HCT116 (cell line): ENCODE measurements at regions not wholly inside any gene's neighbourhood (a gene's known extent, or its start where the extent isn't known, plus 50 kb on each side); places are given as distances from the start of the nearest gene placed in this dataset.

ENCODE experiments used
- ATAC-seq: fragments of 200-7000 bp; cut with Tn5 transposase; 2 replicates; pipeline ENCODE4 v1.9.1; 2020; ENCODE audit warnings: mild to moderate bottlenecking, moderate library complexity
- BruUV-seq: library from RNA; stranded (reverse); fragments of 400-500 nt; replicated peaks from 2 replicates; lab custom pipeline; 2021; lab: Mats Ljungman, UMichigan
- CTCF ChIA-PET: fragments of 300-600 bp; sonication (Branson Sonifier 250); formaldehyde crosslinking; loops from one replicate; lab custom pipeline; 2021; ENCODE audit warnings: antibody characterized with exemption; lab: Charles Lee
- POLR2A ChIA-PET: fragments of 300-600, 350-600 bp; sonication (Branson Sonifier 250); formaldehyde crosslinking; loops from one replicate; lab custom pipeline; 2021; ENCODE audit warnings: antibody characterized with exemption; lab: Charles Lee
- RAD21 ChIA-PET, 2 experiments: fragments of 300-600 bp; sonication (Branson Sonifier 250); formaldehyde crosslinking; loops; one replicate each; lab custom pipeline; 2023; ENCODE audit warnings: low total read pairs in 2 of 2; ENCODE audit not compliant: uncharacterized antibody in 2 of 2, unreplicated experiment in 2 of 2, low non-redundant PET in 1 of 2; lab: Charles Lee
- DNase-seq: peaks from one replicate; pipeline ENCODE4 v3.0.0-alpha.2; 2010; ENCODE audit warnings: low read depth, low spot score
- H2AFZ ChIP-seq: fragments of 200-600 bp; shearing (Covaris generic), sonication (generic); 2 replicates; pipeline ENCODE4 v1.6.1; 2017; ENCODE audit warnings: low read depth, mixed run types, mixed read lengths, antibody characterized with exemption, low read length; ENCODE audit not compliant: poor library complexity, severe bottlenecking
- H3K27ac ChIP-seq: 2 replicates; pipeline ENCODE4 v1.5.1; 2012; ENCODE audit warnings: low read depth, low read length
- H3K27me3 ChIP-seq: fragments of 200-600 bp; sonication (generic); 2 replicates; pipeline ENCODE4 v1.6.1; 2016; ENCODE audit warnings: mixed run types, low read length, mixed read lengths; ENCODE audit not compliant: insufficient read depth
- H3K36me3 ChIP-seq, 2 experiments: fragments of 200-500 bp in 1 of 2; fragments of 200-600 bp in 1 of 2; sonication (Bioruptor generic) in 1 of 2; sonication (generic) in 1 of 2; 2 replicates each; pipeline versions ENCODE4 v1.5.1 to v1.6.1; 2014 to 2016; ENCODE audit warnings: low read length in 2 of 2, inconsistent platforms in 1 of 2, mixed read lengths in 1 of 2, mixed run types in 1 of 2; ENCODE audit not compliant: insufficient read depth in 2 of 2, control insufficient read depth in 1 of 2
- H3K4me1 ChIP-seq, 2 experiments: fragments of 200-600 bp in 1 of 2; sonication (generic) in 1 of 2; 2 replicates each; pipeline versions ENCODE4 v1.5.1 to v1.6.1; 2012 to 2017; ENCODE audit warnings: low read length in 2 of 2, inconsistent platforms in 1 of 2, mild to moderate bottlenecking in 1 of 2, mixed read lengths in 1 of 2, mixed run types in 1 of 2, moderate library complexity in 1 of 2; ENCODE audit not compliant: insufficient read depth in 2 of 2, control insufficient read depth in 1 of 2
- H3K4me2 ChIP-seq: fragments of 200-600 bp; sonication (generic); 2 replicates; pipeline ENCODE4 v1.6.1; 2017; ENCODE audit warnings: mixed run types, low read length, mixed read lengths
- H3K4me3 ChIP-seq, 2 experiments: fragments of 200-600 bp in 1 of 2; sonication (generic) in 1 of 2; replicated peaks in 1 of 2; 2 replicates each; pipeline ENCODE4 v1.5.1; 2011 to 2016; ENCODE audit warnings: low read length in 2 of 2, control low read depth in 1 of 2, low read depth in 1 of 2, mild to moderate bottlenecking in 1 of 2, mixed read lengths in 1 of 2, mixed run types in 1 of 2
- H3K79me2 ChIP-seq: fragments of 200-600 bp; sonication (generic); 2 replicates; pipeline ENCODE4 v1.6.1; 2017; ENCODE audit warnings: mild to moderate bottlenecking, mixed run types, low read length, moderate library complexity, mixed read lengths; ENCODE audit not compliant: insufficient read depth
- H3K9ac ChIP-seq: fragments of 200-600 bp; sonication (generic); 2 replicates; pipeline ENCODE4 v1.6.1; 2016; ENCODE audit warnings: low read length, mixed read lengths
- H3K9me2 ChIP-seq: fragments of 200-600 bp; sonication (generic), shearing (Covaris generic); 2 replicates; pipeline ENCODE4 v1.6.1; 2017; ENCODE audit warnings: mixed run types, mild to moderate bottlenecking, moderate library complexity; ENCODE audit not compliant: insufficient read depth
- H3K9me3 ChIP-seq, 2 experiments: fragments of 200-500 bp in 1 of 2; fragments of 200-600 bp in 1 of 2; sonication (Bioruptor generic) in 1 of 2; sonication (generic) in 1 of 2; 2 replicates each; pipeline ENCODE4 v1.6.1; 2014 to 2017; ENCODE audit warnings: low read length in 2 of 2, mixed read lengths in 2 of 2, inconsistent platforms in 1 of 2, low read depth in 1 of 2, mild to moderate bottlenecking in 1 of 2, mixed run types in 1 of 2, moderate library complexity in 1 of 2; ENCODE audit not compliant: control insufficient read depth in 1 of 2, insufficient read depth in 1 of 2
- H4K20me1 ChIP-seq: fragments of 200-600 bp; sonication (generic), shearing (Covaris generic); 2 replicates; pipeline ENCODE4 v1.6.1; 2017; ENCODE audit warnings: mixed run types, mild to moderate bottlenecking, moderate library complexity; ENCODE audit not compliant: insufficient read depth
- ATF3 ChIP-seq: IDR thresholded peaks from 2 replicates; pipeline ENCODE4 v1.6.1; 2012
- EGR1 ChIP-seq: IDR thresholded peaks from 2 replicates; pipeline ENCODE4 v1.6.1; 2012; ENCODE audit warnings: low read depth
- EZH2 ChIP-seq: fragments of 200-600 bp; sonication (generic); IDR thresholded peaks from 2 replicates; pipeline ENCODE4 v1.6.1; 2017; ENCODE audit warnings: antibody characterized with exemption, mixed run types
- FOSL1 ChIP-seq: IDR thresholded peaks from 2 replicates; pipeline ENCODE4 v1.6.1; 2012; ENCODE audit warnings: low read depth
- JUND ChIP-seq: IDR thresholded peaks from 2 replicates; pipeline ENCODE4 v1.6.1; 2012
- MAX ChIP-seq: IDR thresholded peaks from 2 replicates; pipeline ENCODE4 v1.6.1; 2012
- TCF7L2 ChIP-seq: IDR thresholded peaks from 2 replicates; pipeline ENCODE4 v1.7.0; 2011; ENCODE audit warnings: borderline replicate concordance, inconsistent platforms; ENCODE audit not compliant: insufficient read depth, insufficient read length; ENCODE audit errors: extremely low read depth
- ZBTB33 ChIP-seq: IDR thresholded peaks from 2 replicates; pipeline ENCODE4 v1.6.1; 2011; ENCODE audit warnings: mild to moderate bottlenecking, low read length, moderate library complexity; ENCODE audit not compliant: insufficient replicate concordance; ENCODE audit errors: extremely low read depth
- ZFX ChIP-seq: fragments of 450-650 bp; IDR thresholded peaks from 2 replicates; pipeline ENCODE4 v1.6.1; 2017
- intact Hi-C: fragments of 100-400 bp; cut with micrococcal nuclease; formaldehyde crosslinking; loops from 2 replicates; pipeline ENCODE4 v1.10.0; 2022

GRCh38 chr6:159525445-159526025 is 167.5 kb downstream of the SOD2 start:
- H3K9ac ChIP-seq: no peak overlapping the region
- ATAC-seq (no peak), DNase-seq (no peak)
- H3K27ac ChIP-seq: no peak overlapping the region
- H3K4me3 ChIP-seq: no peak overlapping the region
- no peaks in the 10 kb centered on the region for H3K9me2 ChIP-seq
- no peak overlapping the region for H3K4me2 ChIP-seq
- H3K79me2 ChIP-seq: no peaks in the 10 kb centered on the region
- RAD21 ChIA-PET: no interaction called here
- no peaks in the 10 kb centered on the region for H4K20me1 ChIP-seq
- no peaks in the 10 kb centered on the region for H3K9me3 ChIP-seq
- peaks cover 22% of the 10 kb centered on the region for H3K27me3 ChIP-seq
- H2AFZ ChIP-seq: no peak overlapping the region
- TF ChIP-seq ATF3 (no peak), FOSL1 (no peak), ZBTB33 (no peak), EZH2 (no peak), TCF7L2 (no peak), EGR1 (no peak), ZFX (no peak), MAX (no peak), JUND (no peak)
- intact Hi-C loops: no loop called here
- no peaks in the 10 kb centered on the region for H3K36me3 ChIP-seq
- no peaks in the 10 kb centered on the region for H3K4me1 ChIP-seq
- POLR2A ChIA-PET: no interaction called here
- no TSS peak for BruUV-seq
- CTCF ChIA-PET: interaction anchor here (1.3 kb wide), 1 partner anchor 15 kb away, joined by 4 read pairs; no protein-coding TSS in a partner anchor
